Neuronal stem cell (in vitro differentiated cells): ENCODE measurements at regions not wholly inside any gene's neighbourhood (a gene's known extent, or its start where the extent isn't known, plus 50 kb on each side); places are given as distances from the start of the nearest gene placed in this dataset.
"Not testable (repeated sequence)": the region's sequence is repeated elsewhere in the genome, so short reads cannot be mapped to it uniquely, and the experiment has no call there.

Experiments
- DNase-seq: peaks from one replicate; pipeline ENCODE4 v3.0.0-alpha.2; 2013; ENCODE audit warnings: low spot score
- H2AFZ ChIP-seq: one replicate; pipeline ENCODE4 v1.6.1; 2013; ENCODE audit warnings: mild to moderate bottlenecking, low read length, inconsistent platforms
- H2AK5ac ChIP-seq: 2 replicates; pipeline ENCODE4 v1.6.1; 2013; ENCODE audit warnings: low read depth, mild to moderate bottlenecking, inconsistent platforms, low read length, moderate library complexity, mixed read lengths
- H2BK120ac ChIP-seq: 2 replicates; pipeline ENCODE4 v1.6.1; 2013; ENCODE audit warnings: low read depth, mild to moderate bottlenecking, inconsistent platforms, low read length, moderate library complexity, mixed read lengths
- H2BK12ac ChIP-seq: one replicate; pipeline ENCODE4 v1.6.1; 2013; ENCODE audit warnings: low read length, inconsistent platforms
- H2BK15ac ChIP-seq: 2 replicates; pipeline ENCODE4 v1.6.1; 2013; ENCODE audit warnings: mild to moderate bottlenecking, low read length, inconsistent platforms, mixed read lengths
- H2BK5ac ChIP-seq: one replicate; pipeline ENCODE4 v1.6.1; 2013; ENCODE audit warnings: inconsistent platforms, mild to moderate bottlenecking, low read length, moderate library complexity
- H3K14ac ChIP-seq: one replicate; pipeline ENCODE4 v1.6.1; 2013; ENCODE audit warnings: low read length, inconsistent platforms
- H3K18ac ChIP-seq: 2 replicates; pipeline ENCODE4 v1.6.1; 2013; ENCODE audit warnings: low read length, inconsistent platforms
- H3K23ac ChIP-seq: 2 replicates; pipeline ENCODE4 v1.6.1; 2013; ENCODE audit warnings: low read depth, mild to moderate bottlenecking, mixed read lengths, low read length, inconsistent platforms; ENCODE audit not compliant: poor library complexity
- H3K27ac ChIP-seq: replicated peaks from 3 replicates; pipeline ENCODE4 v1.5.1; 2013; ENCODE audit warnings: low read length, inconsistent platforms
- H3K27me3 ChIP-seq, 3 experiments: 2 replicates each; pipeline ENCODE4 v1.6.1; 2013; ENCODE audit warnings: low read length in 3 of 3, mild to moderate bottlenecking in 2 of 3, inconsistent platforms in 1 of 3, low read depth in 1 of 3, mixed read lengths in 1 of 3, moderate library complexity in 1 of 3; ENCODE audit not compliant: control insufficient read depth in 3 of 3, insufficient read depth in 3 of 3
- H3K36me3 ChIP-seq, 2 donors: replicated peaks in 1 of 2; 2 replicates each; pipeline ENCODE4 v1.6.1; 2013; ENCODE audit warnings: low read length in 2 of 2; ENCODE audit not compliant: control insufficient read depth in 2 of 2, insufficient read depth in 2 of 2
- H3K4ac ChIP-seq: 2 replicates; pipeline ENCODE4 v1.6.1; 2013; ENCODE audit warnings: inconsistent platforms, mild to moderate bottlenecking, low read length, moderate library complexity
- H3K4me1 ChIP-seq, 2 donors: 1 replicate in 1 of 2; 2 replicates in 1 of 2; pipeline ENCODE4 v1.6.1; 2013; ENCODE audit warnings: low read length in 2 of 2, low read depth in 1 of 2; ENCODE audit not compliant: control insufficient read depth in 2 of 2, insufficient read depth in 1 of 2
- H3K4me2 ChIP-seq: one replicate; pipeline ENCODE4 v1.6.1; 2013; ENCODE audit warnings: mild to moderate bottlenecking, low read length, inconsistent platforms; ENCODE audit not compliant: insufficient read depth, poor library complexity, severe bottlenecking
- H3K4me3 ChIP-seq, 2 donors: 2 replicates each; pipeline ENCODE4 v1.5.1; 2013; ENCODE audit warnings: low read length in 2 of 2, mild to moderate bottlenecking in 2 of 2, inconsistent platforms in 1 of 2, moderate library complexity in 1 of 2
- H3K79me1 ChIP-seq: one replicate; pipeline ENCODE4 v1.6.1; 2013; ENCODE audit warnings: low read depth, mild to moderate bottlenecking, inconsistent platforms, low read length, moderate library complexity
- H3K9ac ChIP-seq: one replicate; pipeline ENCODE4 v1.6.1; 2013; ENCODE audit warnings: mild to moderate bottlenecking, low read depth, low read length, inconsistent platforms; ENCODE audit not compliant: poor library complexity
- H3K9me3 ChIP-seq, 2 donors: replicated peaks in 1 of 2; 2 replicates each; pipeline versions ENCODE3 to v1.6.1; 2013; ENCODE audit warnings: low read length in 2 of 2, mild to moderate bottlenecking in 2 of 2, inconsistent platforms in 1 of 2, low read depth in 1 of 2, mixed read lengths in 1 of 2, moderate library complexity in 1 of 2; ENCODE audit not compliant: control insufficient read depth in 2 of 2, insufficient read depth in 1 of 2
- H4K8ac ChIP-seq: one replicate; pipeline ENCODE4 v1.6.1; 2013; ENCODE audit warnings: low read depth, mild to moderate bottlenecking, inconsistent platforms, low read length, moderate library complexity
- H4K91ac ChIP-seq: one replicate; pipeline ENCODE4 v1.6.1; 2013; ENCODE audit warnings: low read length, low read depth, mild to moderate bottlenecking, inconsistent platforms; ENCODE audit not compliant: poor library complexity
- WGBS, 2 donors: extraction: QIAGEN DNeasy Blood & Tissue Kit; methylation state at CpG; one replicate each; pipeline ENCODE4 v1.1.7; 2013; ENCODE audit warnings: missing lambda C conversion rate in 2 of 2, mixed read lengths in 1 of 2; ENCODE audit not compliant: insufficient read length in 2 of 2, insufficient replicate concordance in 1 of 2; ENCODE audit errors: extremely low coverage in 2 of 2; 5-methylcytosine and 5-hydroxymethylcytosine counted together

DNA sequence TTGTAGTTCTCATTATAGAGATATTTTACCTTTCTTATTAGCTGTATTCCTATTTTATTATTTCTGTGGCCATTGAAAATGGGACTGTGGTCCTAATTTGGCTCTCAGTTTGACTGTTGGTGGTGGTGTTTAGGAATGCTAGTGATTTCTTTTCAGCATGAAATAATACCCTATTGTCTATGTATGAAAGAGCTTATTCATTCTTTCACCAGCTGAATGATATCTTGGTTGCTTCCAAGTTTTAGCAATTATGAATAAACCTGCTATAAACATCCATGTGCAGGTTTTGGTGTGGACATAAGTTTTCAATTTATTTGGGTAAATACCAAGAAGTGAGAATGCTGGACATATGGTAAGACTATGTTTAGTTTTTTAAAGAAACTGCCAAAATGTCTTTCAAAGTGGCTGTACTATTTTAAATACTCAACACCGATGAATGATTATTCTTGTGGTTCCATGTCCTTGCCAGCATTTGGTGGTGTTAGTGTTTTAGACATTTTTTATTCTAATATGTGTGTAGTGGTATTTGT lies 501.6 kb upstream of the GYPC start:
- Histone ChIP-seq H3K27me3 (no peaks in the 10 kb centered on the region), H3K23ac (no peak overlapping the region), H2AFZ (no peak overlapping the region), H3K9me3 (no peaks in the 10 kb centered on the region), H3K27ac (no peak overlapping the region), H2BK5ac (no peak overlapping the region), H4K91ac (no peak overlapping the region), H2BK120ac (no peak overlapping the region), H2BK12ac (no peak overlapping the region), H3K4me2 (no peak overlapping the region), H3K36me3 (no peaks in the 10 kb centered on the region), H3K18ac (no peak overlapping the region), H3K9ac (no peak overlapping the region), H3K4me1 (no peaks in the 10 kb centered on the region), H3K4me3 (no peak overlapping the region), H2AK5ac (no peak overlapping the region), H2BK15ac (no peak overlapping the region), H3K79me1 (no peaks in the 10 kb centered on the region), H3K14ac (no peak overlapping the region), H3K4ac (no peak overlapping the region), H4K8ac (no peak overlapping the region)
- DNase-seq: no peak
- WGBS, 2 donors: no CpG with 5 or more reads among the region's 1 CpG

DNA sequence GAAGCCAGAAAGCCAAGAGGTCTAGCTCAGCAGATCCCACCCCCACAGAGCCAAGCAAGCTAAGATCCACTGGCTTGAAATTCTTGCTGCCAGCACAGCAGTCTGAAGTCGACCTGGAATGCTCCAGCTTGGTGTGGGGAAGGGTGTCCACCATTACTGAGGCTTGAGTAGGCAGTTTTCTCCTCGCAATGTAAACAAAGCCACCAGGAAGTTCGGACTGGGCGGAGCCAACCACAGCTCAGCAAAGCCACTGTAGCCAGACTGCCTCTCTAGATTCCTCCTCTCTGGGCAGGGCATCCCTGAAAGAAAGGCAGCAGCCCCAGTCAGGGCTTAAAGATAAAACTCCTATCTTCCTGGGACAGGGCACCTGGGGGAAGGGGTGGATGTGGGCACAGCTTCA lies 495.0 kb upstream of the GYPC start:
- not testable (repeated sequence) for H3K9me3 ChIP-seq, H3K4ac ChIP-seq, H3K27me3 ChIP-seq, H2BK120ac ChIP-seq, H3K14ac ChIP-seq, H3K4me1 ChIP-seq, H3K4me2 ChIP-seq, H3K79me1 ChIP-seq, H3K36me3 ChIP-seq, H3K4me3 ChIP-seq, H3K18ac ChIP-seq, H2BK12ac ChIP-seq, H2AK5ac ChIP-seq, H4K91ac ChIP-seq, H2BK15ac ChIP-seq, H3K23ac ChIP-seq, H3K27ac ChIP-seq, DNase-seq, H3K9ac ChIP-seq, H2BK5ac ChIP-seq
- Histone ChIP-seq H4K8ac (peak overlapping the region; percentile 43), H2AFZ (peak overlapping the region; percentile 45)
- WGBS, 2 donors: no CpG with 5 or more reads among the region's 4 CpGs

DNA sequence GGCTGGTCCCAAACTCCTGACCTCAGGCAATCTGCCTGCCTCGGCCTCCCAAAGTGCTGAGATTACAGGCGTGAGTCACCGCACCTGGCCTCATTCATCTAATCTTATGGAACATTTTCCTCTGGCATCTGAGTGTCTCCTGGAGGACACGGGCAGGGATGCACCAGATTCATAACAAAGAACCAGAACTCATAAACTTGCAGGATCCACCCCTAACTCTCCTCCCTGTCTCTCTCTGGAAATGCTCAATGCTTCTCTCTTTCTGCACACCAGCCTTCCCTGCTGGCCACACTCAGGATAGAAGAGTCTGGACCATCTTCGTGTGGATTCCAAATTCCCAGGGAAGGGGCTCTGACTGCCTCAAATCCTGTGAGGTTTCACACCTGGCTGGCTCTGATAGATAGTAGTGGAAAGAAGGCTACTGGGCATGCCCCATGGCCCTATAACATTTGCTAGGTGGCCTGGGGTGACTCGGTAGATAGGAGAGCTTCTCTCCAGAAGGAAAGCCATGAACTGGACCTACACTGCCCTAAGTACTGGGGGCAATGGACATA lies 483.2 kb upstream of the GYPC start:
- Histone ChIP-seq H3K36me3 (no peaks in the 10 kb centered on the region), H4K91ac (no peak overlapping the region), H3K27me3 (no peaks in the 10 kb centered on the region), H3K4me1 (peaks cover 0 to 8% of the 10 kb centered on the region in 2 donors), H2AFZ (no peak overlapping the region), H2BK120ac (no peak overlapping the region), H2BK12ac (no peak overlapping the region), H3K4me3 (no peak overlapping the region), H3K27ac (no peak overlapping the region), H3K9ac (no peak overlapping the region), H3K9me3 (no peaks in the 10 kb centered on the region), H3K14ac (no peak overlapping the region), H2BK5ac (no peak overlapping the region), H3K23ac (no peak overlapping the region), H2AK5ac (no peak overlapping the region), H3K4me2 (no peak overlapping the region), H3K79me1 (no peaks in the 10 kb centered on the region), H3K4ac (no peak overlapping the region), H4K8ac (no peak overlapping the region), H2BK15ac (no peak overlapping the region), H3K18ac (no peak overlapping the region)
- DNase-seq: no peak
- no CpG with 5 or more reads among the region's 6 CpGs for WGBS, 2 donors

DNA sequence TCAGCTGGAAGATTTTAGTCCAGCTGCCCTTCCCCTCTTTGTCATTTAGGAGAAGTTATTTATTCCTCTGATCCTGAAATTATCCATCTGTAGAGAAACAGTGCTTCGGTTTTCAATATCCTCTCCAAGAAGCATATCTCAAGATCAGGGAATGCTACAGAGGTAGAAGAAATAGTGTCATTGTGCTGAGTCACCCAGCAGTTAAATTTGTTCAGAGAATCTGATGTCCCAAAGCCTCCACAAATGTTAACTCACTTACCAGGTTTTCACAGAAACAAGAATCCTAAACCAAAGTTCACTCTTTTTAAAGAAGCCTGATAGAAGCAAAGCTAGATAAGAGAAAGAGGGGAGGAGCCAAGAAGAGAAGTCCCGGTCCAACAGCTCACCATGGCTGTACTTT lies 480.7 kb upstream of the GYPC start:
- no peaks in the 10 kb centered on the region for H3K27me3 ChIP-seq

More for the DNA sequence above, 480.7 kb upstream of the GYPC start:
- Histone ChIP-seq H3K4me3 (no peak overlapping the region), H3K9me3 (no peaks in the 10 kb centered on the region), H3K23ac (no peak overlapping the region), H3K18ac (no peak overlapping the region), H3K4ac (no peak overlapping the region), H3K27ac (no peak overlapping the region), H2AK5ac (no peak overlapping the region), H2BK120ac (no peak overlapping the region), H4K8ac (no peak overlapping the region), H3K14ac (no peak overlapping the region), H3K9ac (no peak overlapping the region), H2AFZ (no peak overlapping the region), H2BK5ac (no peak overlapping the region), H3K36me3 (no peaks in the 10 kb centered on the region), H3K4me1 (peaks cover 0 to 8% of the 10 kb centered on the region in 2 donors), H2BK12ac (no peak overlapping the region), H3K79me1 (no peaks in the 10 kb centered on the region), H4K91ac (no peak overlapping the region), H3K4me2 (no peak overlapping the region), H2BK15ac (no peak overlapping the region)
- no CpG with 5 or more reads among the region's 2 CpGs for WGBS, 2 donors
- no peak for DNase-seq
